ENCODE measurements at regions not wholly inside any gene's neighbourhood (a gene's known extent, or its start where the extent isn't known, plus 50 kb on each side); places are given as distances from the start of the nearest gene placed in this dataset.

GRCh38 chr1:100622037-100622436 is 84.1 kb downstream of the GPR88 start:
- Histone ChIP-seq H2AFZ (ENCODE audit: control insufficient read depth, low read length) (no peak overlapping the region), H3K79me2 (ENCODE audit: control insufficient read depth, insufficient read depth, low read length) (no peaks in the 10 kb centered on the region), H3K9me3 (ENCODE audit: control insufficient read depth, low read depth, low read length) (no peaks in the 10 kb centered on the region), H3K4me1 (ENCODE audit: control insufficient read depth, extremely low read depth, insufficient read depth, low read length) (no peaks in the 10 kb centered on the region), H3K4me3 (ENCODE audit: control insufficient read depth in 2 of 3, extremely low read depth in 1 of 3, insufficient read depth in 2 of 3, low read depth in 1 of 3, low read length in 3 of 3) (no peak overlapping the region), H3K9ac (ENCODE audit: control insufficient read depth, extremely low read depth, insufficient read depth, low read length) (no peak overlapping the region), H3K4me2 (ENCODE audit: control insufficient read depth, extremely low read depth, insufficient read depth, low read depth, low read length) (no peak overlapping the region), H4K20me1 (ENCODE audit: control insufficient read depth, extremely low read depth, insufficient read depth, low read length) (no peaks in the 10 kb centered on the region), H3K27ac (ENCODE audit: control insufficient read depth, insufficient read depth, low read length) (no peak overlapping the region), H3K27me3 (ENCODE audit: control insufficient read depth, extremely low read depth, insufficient read depth, low read length) (no peaks in the 10 kb centered on the region), H3K9me1 (ENCODE audit: control insufficient read depth, extremely low read depth, insufficient read depth, low read length) (no peaks in the 10 kb centered on the region), H3K36me3 (ENCODE audit: control insufficient read depth in 2 of 2, extremely low read depth in 1 of 2, insufficient read depth in 2 of 2, low read length in 2 of 2) (no peaks in the 10 kb centered on the region)
- FAIRE-seq (no peak), DNase-seq (ENCODE audit: low read depth, low spot score) (no peak)
- dilution Hi-C loops (cut with MboI; ENCODE audit: extremely low pct_ligation_motif_present, low sequenced_read_pairs), result no loop called here
- TF ChIP-seq EZH2 (IDR thresholded peaks at IDR 0.05; ENCODE audit: low read length) (no peak), CTCF (optimal IDR thresholded peaks at IDR 0.05 in 1 of 3, IDR thresholded peaks at IDR 0.05 in 1 of 3, conservative IDR thresholded peaks at IDR 0.05 in 1 of 3; ENCODE audit: extremely low read depth in 1 of 3, insufficient read depth in 2 of 3, low read length in 3 of 3) (no peak)

DNA sequence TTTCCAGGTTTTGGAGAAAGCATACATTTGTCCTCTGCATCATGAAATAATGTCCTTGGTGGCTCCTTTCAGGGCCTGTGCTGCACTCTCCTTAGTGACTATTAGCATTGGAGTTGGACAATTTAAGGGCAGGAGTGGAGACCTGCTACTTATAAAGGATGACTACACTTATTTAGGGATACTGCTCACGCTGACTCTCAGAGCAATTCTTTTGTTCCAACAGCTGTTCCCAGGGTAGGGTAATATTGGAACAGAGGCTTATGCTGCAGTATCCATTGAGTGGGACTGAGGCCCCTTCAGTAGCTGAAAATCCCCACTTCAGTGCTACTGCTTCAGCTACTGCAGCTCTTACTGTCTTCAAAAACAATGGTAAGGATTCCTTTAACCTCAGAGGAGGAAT is 84.6 kb downstream of the GPR88 start:
- no peaks in the 10 kb centered on the region for H3K27me3 ChIP-seq (ENCODE audit: control insufficient read depth, extremely low read depth, insufficient read depth, low read length)
- no peak overlapping the region for H3K9ac ChIP-seq (ENCODE audit: control insufficient read depth, extremely low read depth, insufficient read depth, low read length)
- H3K36me3 ChIP-seq (ENCODE audit: control insufficient read depth in 2 of 2, extremely low read depth in 1 of 2, insufficient read depth in 2 of 2, low read length in 2 of 2), result no peaks in the 10 kb centered on the region
- H3K4me3 ChIP-seq (ENCODE audit: control insufficient read depth in 2 of 3, extremely low read depth in 1 of 3, insufficient read depth in 2 of 3, low read depth in 1 of 3, low read length in 3 of 3), result no peak overlapping the region
- H3K27ac ChIP-seq (ENCODE audit: control insufficient read depth, insufficient read depth, low read length), result no peak overlapping the region
- no peak overlapping the region for H3K4me2 ChIP-seq (ENCODE audit: control insufficient read depth, extremely low read depth, insufficient read depth, low read depth, low read length)
- H4K20me1 ChIP-seq (ENCODE audit: control insufficient read depth, extremely low read depth, insufficient read depth, low read length), result no peaks in the 10 kb centered on the region
- no peaks in the 10 kb centered on the region for H3K9me3 ChIP-seq (ENCODE audit: control insufficient read depth, low read depth, low read length)
- no peak overlapping the region for H2AFZ ChIP-seq (ENCODE audit: control insufficient read depth, low read length)
- no peak for TF ChIP-seq CTCF (optimal IDR thresholded peaks at IDR 0.05 in 1 of 3, IDR thresholded peaks at IDR 0.05 in 1 of 3, conservative IDR thresholded peaks at IDR 0.05 in 1 of 3; ENCODE audit: extremely low read depth in 1 of 3, insufficient read depth in 2 of 3, low read length in 3 of 3)
- no peak for TF ChIP-seq EZH2 (IDR thresholded peaks at IDR 0.05; ENCODE audit: low read length)
- no peaks in the 10 kb centered on the region for H3K79me2 ChIP-seq (ENCODE audit: control insufficient read depth, insufficient read depth, low read length)
- DNase-seq (ENCODE audit: low read depth, low spot score), result no peak
- FAIRE-seq, result no peak
- no peaks in the 10 kb centered on the region for H3K4me1 ChIP-seq (ENCODE audit: control insufficient read depth, extremely low read depth, insufficient read depth, low read length)
- dilution Hi-C loops (cut with MboI; ENCODE audit: extremely low pct_ligation_motif_present, low sequenced_read_pairs), result no loop called here
- no peaks in the 10 kb centered on the region for H3K9me1 ChIP-seq (ENCODE audit: control insufficient read depth, extremely low read depth, insufficient read depth, low read length)

Data from keratinocyte (primary cell).